ENCODE measurements at regions not wholly inside any gene's neighbourhood (a gene's known extent, or its start where the extent isn't known, plus 50 kb on each side); places are given as distances from the start of the nearest gene placed in this dataset.

DNA sequence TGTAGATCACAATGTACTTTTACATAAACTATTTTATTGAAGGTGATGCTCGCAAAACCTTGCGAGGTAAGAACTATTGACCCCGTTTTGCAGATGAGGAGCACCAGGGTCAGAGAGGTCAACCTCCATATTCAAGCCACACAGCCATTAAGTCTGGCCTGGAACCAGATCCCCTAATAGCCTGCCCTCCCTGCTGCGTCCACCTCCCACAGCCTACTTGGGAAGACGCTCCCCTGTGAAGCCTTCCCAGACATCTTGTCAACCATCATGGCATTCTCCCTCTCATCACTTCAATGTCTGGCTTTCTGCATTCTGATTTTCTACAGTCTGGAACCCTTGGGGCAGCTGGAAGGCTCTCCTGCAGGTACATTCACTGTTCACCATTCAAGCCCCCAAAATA, 101.0 kb downstream of the TTC32 start:
- WGBS (ENCODE audit: insufficient coverage, low coverage, low lambda C conversion rate, missing lambda C conversion rate), result 86% methylated on average over 5 of the region's 5 CpGs
- ATAC-seq, result no peak
- no peak for DNase-seq
- no peak overlapping the region for H3K27ac ChIP-seq
- TF ChIP-seq POLR2A (IDR thresholded peaks at IDR 0.05), result no peak
- TF ChIP-seq, protein P1, sequence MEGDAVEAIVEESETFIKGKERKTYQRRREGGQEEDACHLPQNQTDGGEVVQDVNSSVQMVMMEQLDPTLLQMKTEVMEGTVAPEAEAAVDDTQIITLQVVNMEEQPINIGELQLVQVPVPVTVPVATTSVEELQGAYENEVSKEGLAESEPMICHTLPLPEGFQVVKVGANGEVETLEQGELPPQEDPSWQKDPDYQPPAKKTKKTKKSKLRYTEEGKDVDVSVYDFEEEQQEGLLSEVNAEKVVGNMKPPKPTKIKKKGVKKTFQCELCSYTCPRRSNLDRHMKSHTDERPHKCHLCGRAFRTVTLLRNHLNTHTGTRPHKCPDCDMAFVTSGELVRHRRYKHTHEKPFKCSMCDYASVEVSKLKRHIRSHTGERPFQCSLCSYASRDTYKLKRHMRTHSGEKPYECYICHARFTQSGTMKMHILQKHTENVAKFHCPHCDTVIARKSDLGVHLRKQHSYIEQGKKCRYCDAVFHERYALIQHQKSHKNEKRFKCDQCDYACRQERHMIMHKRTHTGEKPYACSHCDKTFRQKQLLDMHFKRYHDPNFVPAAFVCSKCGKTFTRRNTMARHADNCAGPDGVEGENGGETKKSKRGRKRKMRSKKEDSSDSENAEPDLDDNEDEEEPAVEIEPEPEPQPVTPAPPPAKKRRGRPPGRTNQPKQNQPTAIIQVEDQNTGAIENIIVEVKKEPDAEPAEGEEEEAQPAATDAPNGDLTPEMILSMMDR (IDR thresholded peaks at IDR 0.05), result no peak
- H3K9me3 ChIP-seq, result no peaks in the 10 kb centered on the region
- no peaks in the 10 kb centered on the region for H3K36me3 ChIP-seq
- H3K27me3 ChIP-seq, result no peaks in the 10 kb centered on the region
- H3K4me1 ChIP-seq, result no peaks in the 10 kb centered on the region
- intact Hi-C loops (cut with DNase I), result no loop called here
- H3K4me3 ChIP-seq, result no peak overlapping the region

DNA sequence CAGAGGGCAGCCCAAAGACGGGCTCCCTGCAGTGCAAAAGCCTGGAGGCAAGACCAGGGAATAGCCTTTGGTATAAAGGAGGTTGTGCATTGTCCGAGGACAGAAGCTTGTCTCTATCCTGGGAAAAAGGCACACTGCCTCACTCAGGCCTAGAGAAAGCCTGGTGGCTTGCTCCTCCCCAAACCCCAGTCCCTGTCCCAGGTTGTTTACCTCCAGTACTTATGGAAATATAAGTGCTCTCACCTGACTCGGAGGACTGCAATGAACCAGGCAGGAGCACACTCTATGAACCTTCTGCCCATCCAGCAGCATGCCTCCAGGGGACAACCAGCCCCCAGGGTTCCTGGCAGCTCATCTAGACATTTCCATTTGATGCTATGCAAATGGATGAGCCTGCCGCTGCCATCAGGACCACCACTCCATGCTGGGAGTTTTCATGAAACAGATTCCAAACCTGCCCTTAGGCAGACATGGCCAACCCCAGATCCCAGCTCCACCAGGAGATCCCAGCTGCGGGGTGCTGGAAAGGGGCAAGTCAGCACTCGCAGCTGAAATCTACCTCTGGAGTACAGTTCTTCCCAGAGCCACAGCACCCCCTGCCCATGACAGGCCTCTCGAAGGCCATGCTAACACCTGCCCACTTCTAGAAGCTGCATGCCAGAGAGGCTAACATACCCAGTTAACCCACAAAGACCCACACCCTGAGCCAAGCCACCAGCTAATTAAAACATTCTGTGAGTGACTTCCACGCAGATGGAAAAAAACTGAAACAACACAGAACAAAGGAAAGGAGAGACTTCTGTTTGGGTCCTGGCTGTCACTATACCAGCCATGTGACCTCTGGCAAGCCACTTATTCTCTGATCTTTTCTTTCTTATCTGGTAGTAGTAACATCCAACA, 101.7 kb downstream of the TTC32 start:
- Histone ChIP-seq H3K9me3 (no peaks in the 10 kb centered on the region), H3K4me3 (no peak overlapping the region), H3K27me3 (no peaks in the 10 kb centered on the region), H3K36me3 (no peaks in the 10 kb centered on the region), H3K27ac (no peak overlapping the region), H3K4me1 (no peaks in the 10 kb centered on the region)
- TF ChIP-seq, protein P1 (IDR thresholded peaks at IDR 0.05), result no peak
- no peak for TF ChIP-seq POLR2A (IDR thresholded peaks at IDR 0.05)
- intact Hi-C loops (cut with DNase I), result no loop called here
- ATAC-seq (no peak), DNase-seq (no peak)
- WGBS (ENCODE audit: insufficient coverage, low coverage, low lambda C conversion rate, missing lambda C conversion rate), result 51% methylated on average over 3 of the region's 8 CpGs

DNA sequence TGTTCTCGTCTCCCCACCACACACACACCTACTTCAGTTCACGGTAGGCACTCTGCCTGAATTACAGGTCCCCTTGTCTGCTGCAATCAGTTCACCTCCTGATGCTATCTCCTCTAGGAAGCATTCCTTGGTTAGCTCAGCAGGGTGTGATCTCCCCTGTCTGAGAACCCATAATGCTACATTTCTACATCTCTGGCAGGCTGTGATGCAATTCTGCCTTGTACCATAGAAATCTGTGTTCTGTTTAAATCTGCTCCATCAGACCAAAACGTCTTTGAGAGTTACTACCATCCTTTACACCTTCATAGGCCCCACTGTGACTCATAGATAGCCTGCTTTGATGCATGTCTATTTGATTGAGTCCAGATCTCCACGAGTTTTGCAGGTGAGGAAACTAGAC, 103.9 kb downstream of the TTC32 start:
- no peak overlapping the region for H3K4me3 ChIP-seq
- 61% methylated on average over 3 of the region's 4 CpGs for WGBS (ENCODE audit: insufficient coverage, low coverage, low lambda C conversion rate, missing lambda C conversion rate)
- no peaks in the 10 kb centered on the region for H3K9me3 ChIP-seq
- no peak for TF ChIP-seq POLR2A (IDR thresholded peaks at IDR 0.05)
- TF ChIP-seq, protein P1 (IDR thresholded peaks at IDR 0.05), result no peak
- H3K36me3 ChIP-seq, result no peaks in the 10 kb centered on the region
- no peak for ATAC-seq
- intact Hi-C loops (cut with DNase I), result no loop called here
- no peak overlapping the region for H3K27ac ChIP-seq
- H3K27me3 ChIP-seq, result no peaks in the 10 kb centered on the region
- DNase-seq, result no peak
- H3K4me1 ChIP-seq, result no peaks in the 10 kb centered on the region

- Histone ChIP-seq H3K27me3 (no peaks in the 10 kb centered on the region), H3K4me1 (no peaks in the 10 kb centered on the region), H3K4me3 (no peak overlapping the region), H3K9me3 (no peaks in the 10 kb centered on the region), H3K27ac (no peak overlapping the region), H3K36me3 (no peaks in the 10 kb centered on the region)
- ATAC-seq (no peak), DNase-seq (no peak)
- 54% methylated on average over 2 of the region's 4 CpGs for WGBS (ENCODE audit: insufficient coverage, low coverage, low lambda C conversion rate, missing lambda C conversion rate)
- intact Hi-C loops (cut with DNase I), result no loop called here
- TF ChIP-seq POLR2A (IDR thresholded peaks at IDR 0.05), result no peak
- TF ChIP-seq, protein P1 (IDR thresholded peaks at IDR 0.05), result no peak
Observed at GRCh38 chr2:19797243-19797810, 104.5 kb downstream of the TTC32 start.

Data from right lobe of liver (tissue), 6 donors.